ENCODE measurements at regions not wholly inside any gene's neighbourhood (a gene's known extent, or its start where the extent isn't known, plus 50 kb on each side); places are given as distances from the start of the nearest gene placed in this dataset.

DNA sequence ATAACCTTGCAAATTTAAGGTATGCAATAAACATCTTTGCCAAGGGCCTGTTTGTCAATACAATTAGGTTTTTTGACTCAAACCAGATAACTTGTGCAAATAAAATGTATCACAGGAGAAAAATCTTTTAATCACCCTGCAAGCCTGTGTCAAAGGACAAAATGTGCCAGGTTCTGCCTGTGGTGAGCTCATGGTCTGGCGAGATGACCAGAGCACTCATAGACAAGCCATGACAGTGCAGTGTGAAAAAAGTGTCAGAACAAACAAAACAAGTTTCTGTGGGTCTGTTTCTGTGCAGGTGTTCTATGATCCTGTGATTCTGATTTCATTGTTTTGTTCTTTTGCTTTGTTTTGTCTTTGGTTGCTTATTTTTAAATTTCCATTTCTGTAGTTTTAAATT is 847.2 kb downstream of the VRK1 start (continued):
- TF ChIP-seq HNF1B (CRISPR knock-in tag; IDR thresholded peaks at IDR 0.05) (no peak), HNRNPL (IDR thresholded peaks at IDR 0.05; ENCODE audit: low read depth, low read length) (no peak), JDP2 (CRISPR knock-in tag; IDR thresholded peaks at IDR 0.05; ENCODE audit: borderline replicate concordance) (no peak), ZBTB2 (CRISPR knock-in tag; IDR thresholded peaks at IDR 0.05; ENCODE audit: low read depth) (no peak), HDAC6 (IDR thresholded peaks at IDR 0.05; ENCODE audit: low read depth, low read length) (no peak)

- ChIA-PET POLR2A (no interaction called here), CTCF (ENCODE audit: low intra/inter-chr PET ratio, low total read pairs) (no interaction called here)
- H3K79me2 ChIP-seq (ENCODE audit: insufficient read depth, low read length), result no peaks in the 10 kb centered on the region
- no peaks in the 10 kb centered on the region for H3K27me3 ChIP-seq (ENCODE audit: control insufficient read depth in 1 of 2, insufficient read depth in 2 of 2, low read length in 2 of 2)
- H4K20me1 ChIP-seq (ENCODE audit: insufficient read depth, low read length), result no peaks in the 10 kb centered on the region
- no peak overlapping the region for H2AFZ ChIP-seq (ENCODE audit: low read length)
- no peaks in the 10 kb centered on the region for H3K36me3 ChIP-seq (replicated peaks in 1 of 2; ENCODE audit: control insufficient read depth in 1 of 2, insufficient read depth in 2 of 2, low read length in 2 of 2)
- H3K4me1 ChIP-seq (ENCODE audit: insufficient read depth, low read length), result no peaks in the 10 kb centered on the region
- DNase-seq (ENCODE audit: low spot score) (no peak), ATAC-seq (no peak), FAIRE-seq (no peak)
- H3K4me3 ChIP-seq (replicated peaks in 1 of 3; ENCODE audit: insufficient read depth in 1 of 3, low read depth in 2 of 3, low read length in 3 of 3), result no peak overlapping the region
- H3K9me3 ChIP-seq (ENCODE audit: low read length), result peaks cover 91% of the 10 kb centered on the region
- no TSS peak for BruUV-seq (replicated peaks)
- H3K9ac ChIP-seq (ENCODE audit: insufficient read depth, low read depth, low read length), result no peak overlapping the region
- intact Hi-C loops (cut with micrococcal nuclease; ENCODE audit: unreplicated experiment), result no loop called here
- TF ChIP-seq PHF8 (CRISPR knock-in tag; IDR thresholded peaks at IDR 0.05) (no peak), ZIK1 (CRISPR knock-in tag; IDR thresholded peaks at IDR 0.05; ENCODE audit: borderline replicate concordance, low read depth) (no peak), HNRNPH1 (optimal IDR thresholded peaks at IDR 0.05; ENCODE audit: low read depth, low read length) (no peak), ZNF253 (CRISPR knock-in tag; IDR thresholded peaks at IDR 0.05; ENCODE audit: borderline replicate concordance) (no peak), ZEB1 (IDR thresholded peaks at IDR 0.05; ENCODE audit: insufficient replicate concordance, low read depth) (no peak), HES4 (CRISPR knock-in tag; IDR thresholded peaks at IDR 0.05; ENCODE audit: borderline replicate concordance) (no peak), ELK4 (CRISPR knock-in tag; IDR thresholded peaks at IDR 0.05; ENCODE audit: borderline replicate concordance) (no peak), NFYB (CRISPR knock-in tag; IDR thresholded peaks at IDR 0.05) (no peak)
- H3K27ac ChIP-seq (ENCODE audit: extremely low read length, insufficient read depth, low read length), result no peak overlapping the region
- in situ Hi-C loops (cut with HindIII; ENCODE audit: extremely low pct_ligation_motif_present, low pct_unique_long_range_greater_than_20kb), result no loop called here
- WGBS (ENCODE audit: low lambda C conversion rate), result 5% methylated on average over 5 of the region's 5 CpGs
- H3K4me2 ChIP-seq (ENCODE audit: low read depth, low read length), result no peak overlapping the region
Observed at GRCh38 chr14:97649752-97650151, 852.6 kb downstream of the VRK1 start.

Data from HepG2 (cell line).